ENCODE measurements at regions not wholly inside any gene's neighbourhood (a gene's known extent, or its start where the extent isn't known, plus 50 kb on each side); places are given as distances from the start of the nearest gene placed in this dataset.
"Not testable (repeated sequence)": the region's sequence is repeated elsewhere in the genome, so short reads cannot be mapped to it uniquely, and the experiment has no call there.

DNA sequence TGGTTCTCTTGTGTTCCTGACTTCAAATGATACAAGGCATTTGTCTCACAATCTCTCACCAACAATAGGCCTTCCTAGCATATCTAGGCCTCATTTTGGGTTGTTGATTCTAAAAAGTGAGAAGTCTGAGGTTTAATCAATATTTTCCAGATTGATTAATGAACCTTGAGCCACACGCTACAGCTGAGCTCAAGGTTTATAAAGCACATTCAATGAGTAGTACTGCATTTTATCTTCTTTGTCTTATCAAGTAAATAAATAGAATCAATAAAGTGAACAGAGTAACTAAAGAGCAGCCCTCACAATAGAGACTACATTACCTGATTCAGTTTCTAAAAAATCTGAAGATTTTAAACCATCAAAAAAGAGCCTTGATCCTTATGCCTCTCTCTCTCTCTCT lies 407.5 kb upstream of the CLEC14A start:
- POLR2A ChIA-PET: no interaction called here
- CTCF ChIA-PET: no interaction called here
- TF ChIP-seq SP1 (IDR thresholded peaks at IDR 0.05) (no peak), FOXK2 (IDR thresholded peaks at IDR 0.05) (no peak), ELF4 (IDR thresholded peaks at IDR 0.05) (no peak), FOXM1 (IDR thresholded peaks at IDR 0.05; ENCODE audit: borderline replicate concordance) (no peak), SUZ12 (IDR thresholded peaks at IDR 0.05) (no peak), LEF1 (IDR thresholded peaks at IDR 0.05; ENCODE audit: borderline replicate concordance) (no peak), L3MBTL2 (conservative IDR thresholded peaks at IDR 0.05) (no peak), TARDBP (IDR thresholded peaks at IDR 0.05) (no peak), HDGF (IDR thresholded peaks at IDR 0.05; ENCODE audit: borderline replicate concordance) (no peak), PKNOX1 (IDR thresholded peaks at IDR 0.05) (no peak), ZNF384 (IDR thresholded peaks at IDR 0.05) (no peak), ARNT (IDR thresholded peaks at IDR 0.05) (no peak), CTBP1 (IDR thresholded peaks at IDR 0.05; ENCODE audit: borderline replicate concordance) (no peak), NFRKB (IDR thresholded peaks at IDR 0.05) (no peak), FOXA1 (IDR thresholded peaks at IDR 0.05) (no peak), BHLHE40 (IDR thresholded peaks at IDR 0.05; ENCODE audit: borderline replicate concordance) (no peak)
- DNase-seq (ENCODE audit: extremely low spot score): no peak

- ChIA-PET CTCF (no interaction called here), POLR2A (no interaction called here)
- DNase-seq (ENCODE audit: extremely low spot score): no peak
- TF ChIP-seq FOXK2 (IDR thresholded peaks at IDR 0.05): no peak
- TF ChIP-seq SUZ12 (IDR thresholded peaks at IDR 0.05): no peak
- TF ChIP-seq L3MBTL2 (conservative IDR thresholded peaks at IDR 0.05): no peak
- no peak for TF ChIP-seq BHLHE40 (IDR thresholded peaks at IDR 0.05; ENCODE audit: borderline replicate concordance)
- no peak for TF ChIP-seq NFRKB (IDR thresholded peaks at IDR 0.05)
- TF ChIP-seq TARDBP (IDR thresholded peaks at IDR 0.05): no peak
- TF ChIP-seq FOXA1 (IDR thresholded peaks at IDR 0.05): no peak
- TF ChIP-seq ELF4 (IDR thresholded peaks at IDR 0.05): no peak
- TF ChIP-seq ARNT (IDR thresholded peaks at IDR 0.05): no peak
Observed at GRCh38 chr14:38662781-38663180, 406.9 kb upstream of the CLEC14A start.

DNA sequence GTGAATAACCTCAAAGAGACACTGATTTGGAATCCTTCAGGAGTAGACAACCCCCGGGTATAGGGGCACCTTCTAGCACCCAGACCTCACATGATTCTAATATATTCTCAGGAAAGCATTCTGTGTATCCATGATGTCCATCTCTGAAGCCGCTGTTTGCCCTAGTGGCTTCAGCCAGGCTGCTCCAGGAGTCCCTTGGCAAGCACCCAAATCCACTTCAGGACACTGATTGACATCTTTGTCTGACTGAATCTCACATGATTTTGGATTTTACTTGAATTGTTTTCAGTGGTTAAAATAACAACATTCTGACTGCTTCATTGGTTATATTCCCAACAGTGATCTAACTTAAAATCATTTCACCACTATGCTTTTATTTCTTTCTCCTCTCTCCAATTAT lies 390.5 kb upstream of the CLEC14A start:
- CTCF ChIA-PET: no interaction called here
- DNase-seq (ENCODE audit: extremely low spot score): no peak
- POLR2A ChIA-PET: no interaction called here
- no peak for TF ChIP-seq ELF4 (IDR thresholded peaks at IDR 0.05)
- no peak for TF ChIP-seq ZNF384 (IDR thresholded peaks at IDR 0.05)
- no peak for TF ChIP-seq LEF1 (IDR thresholded peaks at IDR 0.05; ENCODE audit: borderline replicate concordance)
- no peak for TF ChIP-seq BHLHE40 (IDR thresholded peaks at IDR 0.05; ENCODE audit: borderline replicate concordance)
- no peak for TF ChIP-seq SP1 (IDR thresholded peaks at IDR 0.05)
- no peak for TF ChIP-seq PKNOX1 (IDR thresholded peaks at IDR 0.05)
- no peak for TF ChIP-seq ARNT (IDR thresholded peaks at IDR 0.05)
- TF ChIP-seq CTBP1 (IDR thresholded peaks at IDR 0.05; ENCODE audit: borderline replicate concordance): no peak
- TF ChIP-seq SUZ12 (IDR thresholded peaks at IDR 0.05): no peak
- no peak for TF ChIP-seq NFRKB (IDR thresholded peaks at IDR 0.05)
- no peak for TF ChIP-seq TARDBP (IDR thresholded peaks at IDR 0.05)
- no peak for TF ChIP-seq FOXA1 (IDR thresholded peaks at IDR 0.05)
- TF ChIP-seq FOXM1 (IDR thresholded peaks at IDR 0.05; ENCODE audit: borderline replicate concordance): no peak
- TF ChIP-seq FOXK2 (IDR thresholded peaks at IDR 0.05): no peak

DNA sequence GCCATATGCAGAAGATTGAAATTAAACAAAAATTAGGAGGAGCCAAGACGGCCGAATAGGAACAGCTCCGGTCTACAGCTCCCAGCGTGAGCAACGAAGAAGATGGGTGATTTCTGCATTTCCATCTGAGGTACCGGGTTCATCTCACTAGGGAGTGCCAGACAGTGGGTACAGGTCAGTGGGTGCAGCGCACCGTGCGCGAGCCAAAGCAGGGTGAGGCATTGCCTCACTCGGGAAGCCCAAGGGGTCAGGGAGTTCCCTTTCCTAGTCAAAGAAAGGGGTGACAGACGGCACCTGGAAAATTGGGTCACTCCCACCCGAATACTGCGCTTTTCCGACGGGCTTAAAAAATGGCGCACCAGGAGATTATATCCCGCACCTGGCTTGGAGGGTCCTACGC lies 379.0 kb upstream of the CLEC14A start:
- CTCF ChIA-PET: not testable (repeated sequence)

GRCh38 chr14:38629412-38629811 lies 373.5 kb upstream of the CLEC14A start:
- no peak for DNase-seq (ENCODE audit: extremely low spot score)
- TF ChIP-seq FOXM1 (IDR thresholded peaks at IDR 0.05; ENCODE audit: borderline replicate concordance) (no peak), L3MBTL2 (conservative IDR thresholded peaks at IDR 0.05) (no peak), BHLHE40 (IDR thresholded peaks at IDR 0.05; ENCODE audit: borderline replicate concordance) (no peak), ELF4 (IDR thresholded peaks at IDR 0.05) (no peak), SP1 (IDR thresholded peaks at IDR 0.05) (no peak), LEF1 (IDR thresholded peaks at IDR 0.05; ENCODE audit: borderline replicate concordance) (no peak), ZNF384 (IDR thresholded peaks at IDR 0.05) (no peak), HDGF (IDR thresholded peaks at IDR 0.05; ENCODE audit: borderline replicate concordance) (no peak), FOXK2 (IDR thresholded peaks at IDR 0.05) (no peak), PKNOX1 (IDR thresholded peaks at IDR 0.05) (no peak), CTBP1 (IDR thresholded peaks at IDR 0.05; ENCODE audit: borderline replicate concordance) (no peak), NFRKB (IDR thresholded peaks at IDR 0.05) (no peak), SUZ12 (IDR thresholded peaks at IDR 0.05) (no peak), TARDBP (IDR thresholded peaks at IDR 0.05) (no peak), ARNT (IDR thresholded peaks at IDR 0.05) (no peak), FOXA1 (IDR thresholded peaks at IDR 0.05) (no peak)
- ChIA-PET POLR2A (no interaction called here), CTCF (no interaction called here)

More for the DNA sequence above, 379.0 kb upstream of the CLEC14A start:
- DNase-seq (ENCODE audit: extremely low spot score); POLR2A ChIA-PET: not testable (repeated sequence)

- TF ChIP-seq PKNOX1 (IDR thresholded peaks at IDR 0.05) (no peak), ZNF384 (IDR thresholded peaks at IDR 0.05) (no peak), NFRKB (IDR thresholded peaks at IDR 0.05) (no peak), HDGF (IDR thresholded peaks at IDR 0.05; ENCODE audit: borderline replicate concordance) (no peak), ARNT (IDR thresholded peaks at IDR 0.05) (no peak), L3MBTL2 (conservative IDR thresholded peaks at IDR 0.05) (no peak), FOXM1 (IDR thresholded peaks at IDR 0.05; ENCODE audit: borderline replicate concordance) (no peak), SUZ12 (IDR thresholded peaks at IDR 0.05) (no peak), TARDBP (IDR thresholded peaks at IDR 0.05) (no peak), SP1 (IDR thresholded peaks at IDR 0.05) (no peak), ELF4 (IDR thresholded peaks at IDR 0.05) (no peak), LEF1 (IDR thresholded peaks at IDR 0.05; ENCODE audit: borderline replicate concordance) (no peak)
- CTCF ChIA-PET: no interaction called here
- DNase-seq (ENCODE audit: extremely low spot score): no peak
- POLR2A ChIA-PET: no interaction called here
Observed at GRCh38 chr14:38627163-38627562, 371.3 kb upstream of the CLEC14A start.
